Cardiac muscle cell (in vitro differentiated cells and primary cell): ENCODE measurements at regions not wholly inside any gene's neighbourhood (a gene's known extent, or its start where the extent isn't known, plus 50 kb on each side); places are given as distances from the start of the nearest gene placed in this dataset.

ENCODE experiments used
- DNase-seq, 2 donors: peaks; one replicate each; pipeline versions ENCODE4 v3.0.0 to v3.0.0-alpha.2; 2010 to 2017; ENCODE audit warnings: low read depth in 1 of 2, low spot score in 1 of 2
- H3K27ac ChIP-seq: fragments of 200-600 bp; sonication (generic); 2 replicates; pipeline ENCODE4 v1.5.1; 2016
- H3K27me3 ChIP-seq: fragments of 200-600 bp; sonication (generic); 2 replicates; pipeline ENCODE4 v1.6.0; 2016; ENCODE audit warnings: control low read depth
- H3K36me3 ChIP-seq: fragments of 200-600 bp; sonication (generic); 2 replicates; pipeline ENCODE4 v1.5.1; 2016; ENCODE audit warnings: control low read depth
- H3K4me1 ChIP-seq: fragments of 200-600 bp; sonication (generic); 2 replicates; pipeline ENCODE4 v1.8.1; 2017; ENCODE audit warnings: low read depth, mild to moderate bottlenecking, mixed run types
- H3K4me3 ChIP-seq: fragments of 200-600 bp; sonication (generic); 2 replicates; pipeline ENCODE4 v1.5.1; 2016; ENCODE audit warnings: mild to moderate bottlenecking
- H3K9me3 ChIP-seq: fragments of 200-600 bp; sonication (generic); 2 replicates; pipeline ENCODE4 v1.5.1; 2017; ENCODE audit warnings: low read depth, mild to moderate bottlenecking, control low read depth
- CTCF ChIP-seq: IDR thresholded peaks from 2 replicates; pipeline ENCODE4 v1.5.1; 2012; ENCODE audit warnings: low read depth, mild to moderate bottlenecking, low read length

DNA sequence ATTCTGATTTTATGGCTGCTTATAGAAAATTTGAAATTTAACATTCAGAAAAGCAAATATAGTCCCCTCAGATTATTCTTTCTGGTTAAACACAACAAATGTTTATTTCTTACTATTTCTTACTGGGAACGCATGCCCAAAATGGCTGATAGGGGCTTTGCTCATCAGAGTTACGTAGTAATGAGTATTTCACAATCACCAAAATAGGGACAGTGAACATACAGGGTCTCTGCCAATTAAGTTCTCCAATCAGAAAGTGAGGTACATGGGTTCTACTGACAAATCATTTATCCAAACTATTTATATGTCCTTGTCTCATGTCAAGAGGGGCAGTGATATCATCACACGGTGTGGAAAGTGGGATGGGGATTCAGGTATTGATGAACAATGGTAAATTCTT is 154.5 kb downstream of the BCHE start:
- Histone ChIP-seq H3K27ac (no peak overlapping the region), H3K4me1 (no peaks in the 10 kb centered on the region), H3K9me3 (no peaks in the 10 kb centered on the region), H3K4me3 (no peak overlapping the region), H3K27me3 (no peaks in the 10 kb centered on the region), H3K36me3 (no peaks in the 10 kb centered on the region)
- TF ChIP-seq CTCF = no peak
- DNase-seq = no peak

DNA sequence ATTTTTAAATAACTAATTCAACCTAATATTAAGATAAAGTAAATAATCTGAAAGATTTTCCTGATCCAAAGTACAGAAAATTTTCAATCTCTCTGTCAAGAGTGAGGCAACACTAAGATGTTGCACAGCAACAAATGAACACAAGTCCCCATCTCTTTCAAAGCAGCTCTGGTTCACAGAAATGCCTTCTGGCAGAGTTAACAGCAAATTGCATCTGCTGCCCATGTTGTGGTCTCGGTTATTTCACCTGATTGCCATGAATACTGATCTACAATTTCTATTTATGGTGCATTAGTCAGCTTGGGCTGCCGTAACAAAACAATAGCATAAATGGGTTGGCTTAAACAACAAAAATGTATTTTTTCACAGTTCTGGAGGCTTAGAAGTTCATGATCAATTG is 167.3 kb downstream of the BCHE start:
- Histone ChIP-seq H3K36me3 (no peaks in the 10 kb centered on the region), H3K9me3 (no peaks in the 10 kb centered on the region), H3K4me1 (no peaks in the 10 kb centered on the region), H3K4me3 (no peak overlapping the region), H3K27me3 (no peaks in the 10 kb centered on the region), H3K27ac (no peak overlapping the region)
- DNase-seq = no peak
- no peak for TF ChIP-seq CTCF

DNA sequence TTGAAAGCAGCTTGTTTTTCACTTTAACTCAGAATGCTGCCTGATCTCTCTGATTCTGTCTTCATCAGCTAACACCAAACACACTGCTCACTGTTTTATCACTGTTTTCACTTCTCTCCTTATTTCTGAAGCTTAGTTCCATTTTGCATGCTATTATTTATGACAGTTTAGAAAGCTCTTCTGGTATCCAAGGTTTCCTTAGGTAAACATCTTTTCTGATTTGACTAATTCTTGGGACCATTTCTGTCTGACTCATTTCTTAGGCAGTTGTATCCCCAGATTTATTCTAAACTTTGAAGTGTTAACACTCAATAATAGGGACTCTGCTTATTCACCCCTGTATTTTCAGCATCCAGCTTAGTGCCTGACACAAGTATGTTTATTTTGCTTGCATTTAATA is 167.7 kb downstream of the BCHE start:
- H3K9me3 ChIP-seq = no peaks in the 10 kb centered on the region
- no peak for DNase-seq
- no peaks in the 10 kb centered on the region for H3K36me3 ChIP-seq

DNA sequence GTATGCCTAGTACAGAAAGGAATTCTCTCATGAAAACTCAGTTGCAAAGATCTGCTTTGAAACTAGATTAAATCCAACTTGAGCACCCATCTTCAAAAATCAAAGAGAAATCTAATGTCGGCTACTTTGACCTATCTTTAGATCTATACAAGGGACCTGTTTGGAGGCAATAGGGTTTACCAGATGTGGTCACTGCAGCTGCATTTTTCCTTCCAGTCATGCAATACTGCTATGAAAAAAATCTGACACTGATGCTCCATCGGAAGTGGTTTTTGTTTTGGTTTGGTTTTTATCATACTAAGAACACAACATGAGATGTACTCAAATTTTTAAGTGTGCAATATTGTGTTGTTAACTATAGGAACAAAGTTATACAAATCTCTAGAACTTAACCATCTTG is 169.5 kb downstream of the BCHE start:
- Histone ChIP-seq H3K27ac (no peak overlapping the region), H3K9me3 (no peaks in the 10 kb centered on the region), H3K4me3 (no peak overlapping the region), H3K27me3 (no peaks in the 10 kb centered on the region), H3K36me3 (no peaks in the 10 kb centered on the region), H3K4me1 (no peaks in the 10 kb centered on the region)
- no peak for DNase-seq
- no peak for TF ChIP-seq CTCF

More for the DNA sequence above, 167.7 kb downstream of the BCHE start:
- Histone ChIP-seq H3K27ac (no peak overlapping the region), H3K27me3 (no peaks in the 10 kb centered on the region), H3K4me3 (no peak overlapping the region), H3K4me1 (no peaks in the 10 kb centered on the region)
- no peak for TF ChIP-seq CTCF

GRCh38 chr3:165658027-165658426 is 179.2 kb downstream of the BCHE start:
- Histone ChIP-seq H3K9me3 (no peaks in the 10 kb centered on the region), H3K4me1 (no peaks in the 10 kb centered on the region), H3K36me3 (no peaks in the 10 kb centered on the region), H3K27ac (no peak overlapping the region), H3K27me3 (no peaks in the 10 kb centered on the region), H3K4me3 (no peak overlapping the region)
- TF ChIP-seq CTCF = no peak
- DNase-seq = no peak
